ENCODE measurements at regions not wholly inside any gene's neighbourhood (a gene's known extent, or its start where the extent isn't known, plus 50 kb on each side); places are given as distances from the start of the nearest gene placed in this dataset.

DNA sequence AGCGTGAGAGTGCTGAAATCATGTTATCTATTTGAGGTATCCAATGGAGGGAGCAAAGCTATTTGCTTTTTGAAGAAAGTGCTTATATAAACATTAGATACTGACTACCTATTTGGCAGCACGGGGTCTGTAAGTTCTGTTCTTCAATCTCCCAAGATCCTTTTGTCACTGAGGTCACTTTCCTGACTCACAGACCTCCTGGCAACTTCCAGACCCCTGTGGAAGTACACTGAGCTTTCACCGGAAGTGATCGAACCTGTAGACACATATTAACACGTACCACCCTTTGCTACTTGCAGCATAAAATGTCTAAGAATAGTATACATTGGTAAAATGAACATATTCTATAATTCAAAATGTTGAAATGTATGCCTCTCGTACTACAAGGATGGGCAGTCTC is 452.6 kb upstream of the ST6GAL2 start:
- Histone ChIP-seq H3T11ph (ENCODE audit: low read length) (no peak overlapping the region), H4K8ac (replicated peaks; ENCODE audit: insufficient read length, low read depth, low read length) (no peak overlapping the region), H3K4me2 (ENCODE audit: insufficient read depth, insufficient read length, low read length) (no peak overlapping the region), H2BK15ac (ENCODE audit: low read depth, low read length) (no peak overlapping the region), H3K14ac (ENCODE audit: insufficient read depth, low read length) (no peak overlapping the region), H4K20me1 (ENCODE audit: control insufficient read depth, insufficient read depth, insufficient read length) (no peaks in the 10 kb centered on the region), H3K9me3 (ENCODE audit: control insufficient read depth, low read depth, low read length) (no peaks in the 10 kb centered on the region), H3K79me1 (ENCODE audit: insufficient read depth, low read depth, low read length, poor library complexity, severe bottlenecking) (no peaks in the 10 kb centered on the region), H3K18ac (ENCODE audit: insufficient read length, low read depth, low read length) (no peak overlapping the region), H3K27ac (ENCODE audit: insufficient read length, low read depth, low read length) (no peak overlapping the region), H2BK20ac (ENCODE audit: low read depth, low read length, poor library complexity, severe bottlenecking) (no peak overlapping the region), H2BK12ac (ENCODE audit: insufficient read length, low read depth, low read length) (no peak overlapping the region), H3K4ac (ENCODE audit: low read depth, low read length) (no peak overlapping the region), H2AK5ac (ENCODE audit: insufficient read length, low read length) (no peak overlapping the region), H2BK120ac (ENCODE audit: low read depth, low read length, poor library complexity, severe bottlenecking) (no peak overlapping the region), H3K56ac (ENCODE audit: insufficient read length, low read depth, low read length) (no peak overlapping the region), H4K5ac (ENCODE audit: insufficient read length, low read depth, low read length) (no peak overlapping the region), H3K23me2 (ENCODE audit: insufficient read length, low read depth, low read length, poor library complexity, severe bottlenecking) (no peaks in the 10 kb centered on the region), H2BK5ac (ENCODE audit: insufficient read length, low read length) (no peak overlapping the region), H3K4me1 (ENCODE audit: insufficient read depth, low read length) (no peaks in the 10 kb centered on the region), H3K27me3 (ENCODE audit: insufficient read depth, low read length) (no peaks in the 10 kb centered on the region), H3K9ac (ENCODE audit: extremely low read depth, insufficient read length, low read length) (no peak overlapping the region), H4K91ac (ENCODE audit: insufficient read length, low read depth, low read length) (no peak overlapping the region), H2AFZ (ENCODE audit: low read length) (no peak overlapping the region), H3K79me2 (ENCODE audit: insufficient read depth, low read length) (no peaks in the 10 kb centered on the region), H3K23ac (ENCODE audit: insufficient read length, low read depth, low read length) (no peak overlapping the region)
- H3K27me3 Mint-ChIP-seq (ENCODE audit: low read depth) = no peaks in the 10 kb centered on the region
- H3K27ac Mint-ChIP-seq = no peak overlapping the region; a peak in 1 of 7 replicates
- no CpG with 5 or more reads among the region's 6 CpGs for WGBS (ENCODE audit: extremely low coverage, insufficient read length, low lambda C conversion rate)
- H3K4me1 Mint-ChIP-seq = no peaks in the 10 kb centered on the region; a peak in 2 of 4 replicates
- no peak for DNase-seq
- H3K36me3 Mint-ChIP-seq (ENCODE audit: insufficient read depth in 1 of 3, low read depth in 3 of 3) = peaks cover 0 to 3% (median 0%) of the 10 kb centered on the region in 3 experiments; a peak in 2 of 7 replicates
- TF ChIP-seq CTCF (conservative IDR thresholded peaks at IDR 0.05) = no peak
- H3K4me3 Mint-ChIP-seq = no peak overlapping the region
- peaks cover 0 to 6% of the 10 kb centered on the region in 2 experiments; a peak in 4 of 5 replicates for H3K9me3 Mint-ChIP-seq

Data from H9 (cell line).